ENCODE measurements at regions not wholly inside any gene's neighbourhood (a gene's known extent, or its start where the extent isn't known, plus 50 kb on each side); places are given as distances from the start of the nearest gene placed in this dataset.

- Histone ChIP-seq H3K4me1 (ENCODE audit: control insufficient read depth in 1 of 2, insufficient read depth in 2 of 2, low read length in 2 of 2) (no peaks in the 10 kb centered on the region), H3K9ac (ENCODE audit: insufficient read depth, low read length, poor library complexity, severe bottlenecking) (no peak overlapping the region), H3K27me3 (ENCODE audit: control insufficient read depth in 2 of 2, insufficient read depth in 2 of 2, low read length in 2 of 2) (no peaks in the 10 kb centered on the region), H3K4me3 (replicated peaks in 1 of 3; ENCODE audit: low read depth in 2 of 3, low read length in 3 of 3) (no peak overlapping the region), H3K79me2 (ENCODE audit: insufficient read depth, low read length) (no peaks in the 10 kb centered on the region), H3K9me3 (replicated peaks in 1 of 2; ENCODE audit: control insufficient read depth in 1 of 2, insufficient read depth in 1 of 2, low read length in 2 of 2) (peaks cover 7 to 12% of the 10 kb centered on the region in 2 donors), H3K4me2 (replicated peaks; ENCODE audit: extremely low read depth, low read length, poor library complexity, severe bottlenecking) (no peak overlapping the region), H4K20me1 (ENCODE audit: insufficient read depth, low read length) (no peaks in the 10 kb centered on the region), H3K36me3 (replicated peaks in 1 of 2; ENCODE audit: control insufficient read depth in 1 of 2, insufficient read depth in 2 of 2, low read length in 2 of 2) (no peaks in the 10 kb centered on the region), H3K27ac (ENCODE audit: low read depth in 1 of 2, low read length in 2 of 2) (no peak overlapping the region), H2AFZ (ENCODE audit: insufficient read depth, low read depth, low read length, poor library complexity, severe bottlenecking) (no peak overlapping the region)
- 80% methylated on average over 2 of the region's 7 CpGs for WGBS (ENCODE audit: insufficient coverage)
- intact Hi-C loops (cut with micrococcal nuclease): no loop called here
- Mint-ChIP-seq H3K27ac (no peak overlapping the region), H3K4me1 (no peaks in the 10 kb centered on the region), H3K27me3 (ENCODE audit: low read depth in 3 of 3) (peaks cover 0 to 14% (median 5%) of the 10 kb centered on the region in 3 donors), H3K4me3 (no peak overlapping the region), H3K9me3 (peaks cover 4 to 12% (median 8%) of the 10 kb centered on the region in 7 donors), H3K36me3 (no peaks in the 10 kb centered on the region)
- TF ChIP-seq, protein P1, sequence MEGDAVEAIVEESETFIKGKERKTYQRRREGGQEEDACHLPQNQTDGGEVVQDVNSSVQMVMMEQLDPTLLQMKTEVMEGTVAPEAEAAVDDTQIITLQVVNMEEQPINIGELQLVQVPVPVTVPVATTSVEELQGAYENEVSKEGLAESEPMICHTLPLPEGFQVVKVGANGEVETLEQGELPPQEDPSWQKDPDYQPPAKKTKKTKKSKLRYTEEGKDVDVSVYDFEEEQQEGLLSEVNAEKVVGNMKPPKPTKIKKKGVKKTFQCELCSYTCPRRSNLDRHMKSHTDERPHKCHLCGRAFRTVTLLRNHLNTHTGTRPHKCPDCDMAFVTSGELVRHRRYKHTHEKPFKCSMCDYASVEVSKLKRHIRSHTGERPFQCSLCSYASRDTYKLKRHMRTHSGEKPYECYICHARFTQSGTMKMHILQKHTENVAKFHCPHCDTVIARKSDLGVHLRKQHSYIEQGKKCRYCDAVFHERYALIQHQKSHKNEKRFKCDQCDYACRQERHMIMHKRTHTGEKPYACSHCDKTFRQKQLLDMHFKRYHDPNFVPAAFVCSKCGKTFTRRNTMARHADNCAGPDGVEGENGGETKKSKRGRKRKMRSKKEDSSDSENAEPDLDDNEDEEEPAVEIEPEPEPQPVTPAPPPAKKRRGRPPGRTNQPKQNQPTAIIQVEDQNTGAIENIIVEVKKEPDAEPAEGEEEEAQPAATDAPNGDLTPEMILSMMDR (IDR thresholded peaks at IDR 0.05): no peak
- no peak for DNase-seq
Observed at GRCh38 chr6:10315658-10316372, 99.1 kb downstream of the TFAP2A start.

- WGBS (ENCODE audit: insufficient coverage): 76% methylated on average over 4 of the region's 8 CpGs
- Histone ChIP-seq H3K9ac (ENCODE audit: insufficient read depth, low read length, poor library complexity, severe bottlenecking) (no peak overlapping the region), H2AFZ (ENCODE audit: insufficient read depth, low read depth, low read length, poor library complexity, severe bottlenecking) (no peak overlapping the region), H3K4me2 (replicated peaks; ENCODE audit: extremely low read depth, low read length, poor library complexity, severe bottlenecking) (no peak overlapping the region), H3K4me1 (ENCODE audit: control insufficient read depth in 1 of 2, insufficient read depth in 2 of 2, low read length in 2 of 2) (no peaks in the 10 kb centered on the region), H3K4me3 (replicated peaks in 1 of 3; ENCODE audit: low read depth in 2 of 3, low read length in 3 of 3) (no peak overlapping the region), H3K9me3 (replicated peaks in 1 of 2; ENCODE audit: control insufficient read depth in 1 of 2, insufficient read depth in 1 of 2, low read length in 2 of 2) (peaks cover 7 to 12% of the 10 kb centered on the region in 2 donors), H3K27ac (ENCODE audit: low read depth in 1 of 2, low read length in 2 of 2) (no peak overlapping the region), H3K27me3 (ENCODE audit: control insufficient read depth in 2 of 2, insufficient read depth in 2 of 2, low read length in 2 of 2) (no peaks in the 10 kb centered on the region), H4K20me1 (ENCODE audit: insufficient read depth, low read length) (no peaks in the 10 kb centered on the region), H3K36me3 (replicated peaks in 1 of 2; ENCODE audit: control insufficient read depth in 1 of 2, insufficient read depth in 2 of 2, low read length in 2 of 2) (no peaks in the 10 kb centered on the region), H3K79me2 (ENCODE audit: insufficient read depth, low read length) (no peaks in the 10 kb centered on the region)
- Mint-ChIP-seq H3K4me3 (no peak overlapping the region), H3K27ac (no peak overlapping the region), H3K36me3 (no peaks in the 10 kb centered on the region), H3K27me3 (ENCODE audit: low read depth in 3 of 3) (peaks cover 2 to 16% (median 5%) of the 10 kb centered on the region in 3 donors), H3K9me3 (peaks cover 4 to 12% (median 6%) of the 10 kb centered on the region in 7 donors), H3K4me1 (no peaks in the 10 kb centered on the region)
- DNase-seq: no peak
- intact Hi-C loops (cut with micrococcal nuclease): no loop called here
- TF ChIP-seq, protein P1 (IDR thresholded peaks at IDR 0.05): no peak
Observed at GRCh38 chr6:10315034-10315433, 99.8 kb downstream of the TFAP2A start.
